AG10803 (cell line): ENCODE measurements at regions not wholly inside any gene's neighbourhood (a gene's known extent, or its start where the extent isn't known, plus 50 kb on each side); places are given as distances from the start of the nearest gene placed in this dataset.

Source experiments
- DNase-seq: peaks from one replicate; pipeline ENCODE4 v3.0.0; 2010; ENCODE audit warnings: low read depth
- H3K4me3 ChIP-seq: 2 replicates; pipeline ENCODE4 v1.5.1; 2011; ENCODE audit warnings: mild to moderate bottlenecking, low read length, control low read depth
- TF ChIP-seq, protein P1 (sequence below): conservative IDR thresholded peaks from 2 replicates; pipeline ENCODE4 v1.5.1; 2011; ENCODE audit warnings: mild to moderate bottlenecking, low read length, control low read depth, inconsistent platforms

- no peak overlapping the region for H3K4me3 ChIP-seq
- no peak for DNase-seq
- TF ChIP-seq, protein P1, sequence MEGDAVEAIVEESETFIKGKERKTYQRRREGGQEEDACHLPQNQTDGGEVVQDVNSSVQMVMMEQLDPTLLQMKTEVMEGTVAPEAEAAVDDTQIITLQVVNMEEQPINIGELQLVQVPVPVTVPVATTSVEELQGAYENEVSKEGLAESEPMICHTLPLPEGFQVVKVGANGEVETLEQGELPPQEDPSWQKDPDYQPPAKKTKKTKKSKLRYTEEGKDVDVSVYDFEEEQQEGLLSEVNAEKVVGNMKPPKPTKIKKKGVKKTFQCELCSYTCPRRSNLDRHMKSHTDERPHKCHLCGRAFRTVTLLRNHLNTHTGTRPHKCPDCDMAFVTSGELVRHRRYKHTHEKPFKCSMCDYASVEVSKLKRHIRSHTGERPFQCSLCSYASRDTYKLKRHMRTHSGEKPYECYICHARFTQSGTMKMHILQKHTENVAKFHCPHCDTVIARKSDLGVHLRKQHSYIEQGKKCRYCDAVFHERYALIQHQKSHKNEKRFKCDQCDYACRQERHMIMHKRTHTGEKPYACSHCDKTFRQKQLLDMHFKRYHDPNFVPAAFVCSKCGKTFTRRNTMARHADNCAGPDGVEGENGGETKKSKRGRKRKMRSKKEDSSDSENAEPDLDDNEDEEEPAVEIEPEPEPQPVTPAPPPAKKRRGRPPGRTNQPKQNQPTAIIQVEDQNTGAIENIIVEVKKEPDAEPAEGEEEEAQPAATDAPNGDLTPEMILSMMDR = no peak
Observed at GRCh38 chr1:114324662-114324965, 170.9 kb upstream of the SYT6 start.

GRCh38 chr1:114323959-114324661 lies 170.4 kb upstream of the SYT6 start:
- no peak for DNase-seq
- TF ChIP-seq, protein P1 = no peak
- H3K4me3 ChIP-seq = no peak overlapping the region

- TF ChIP-seq, protein P1 = no peak
- peak; percentile 10 for DNase-seq
- H3K4me3 ChIP-seq = no peak overlapping the region
Observed at GRCh38 chr1:114322734-114323133, 169.1 kb upstream of the SYT6 start.

GRCh38 chr1:114322207-114322606 lies 168.5 kb upstream of the SYT6 start:
- no peak overlapping the region for H3K4me3 ChIP-seq
- TF ChIP-seq, protein P1 = no peak
- no peak for DNase-seq

- TF ChIP-seq, protein P1 = no peak
- no peak overlapping the region for H3K4me3 ChIP-seq
- peak; percentile 90 for DNase-seq
Observed at GRCh38 chr1:114320586-114320985, 166.9 kb upstream of the SYT6 start.

- TF ChIP-seq, protein P1 = no peak
- peak; percentile 73 for DNase-seq
- H3K4me3 ChIP-seq = no peak overlapping the region
Observed at GRCh38 chr1:114319418-114319817, 165.7 kb upstream of the SYT6 start.

DNA sequence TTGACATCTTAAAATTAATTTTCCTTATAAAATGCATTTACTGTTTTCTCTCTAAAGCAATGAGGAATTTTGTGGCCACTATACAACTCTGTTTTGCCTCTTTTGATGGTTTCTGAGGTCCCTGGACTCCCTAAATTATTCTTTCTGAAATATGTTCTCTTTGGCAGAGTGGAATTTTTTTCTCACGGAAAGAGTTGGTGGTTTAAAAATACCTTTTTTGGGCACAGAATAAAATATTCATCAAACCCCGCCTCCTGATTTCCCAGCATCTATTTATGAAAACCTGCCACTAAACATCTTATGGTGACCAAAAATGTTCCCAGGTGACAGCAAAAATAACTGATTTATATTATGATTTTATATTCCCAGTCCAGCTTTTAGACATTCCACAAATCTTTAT lies 165.3 kb upstream of the SYT6 start:
- H3K4me3 ChIP-seq = no peak overlapping the region
- DNase-seq = peak; percentile 25
- TF ChIP-seq, protein P1 = no peak
